ENCODE measurements at regions not wholly inside any gene's neighbourhood (a gene's known extent, or its start where the extent isn't known, plus 50 kb on each side); places are given as distances from the start of the nearest gene placed in this dataset.
"Not testable (repeated sequence)": the region's sequence is repeated elsewhere in the genome, so short reads cannot be mapped to it uniquely, and the experiment has no call there.

- DNase-seq (ENCODE audit: extremely low read depth, low read depth, low spot score): no peak
These were observed 111.3 kb upstream of the WARS2 start for GRCh38 chr1:119251751-119252150.

GRCh38 chr1:119253366-119253765 lies 112.9 kb upstream of the WARS2 start:
- no peak for DNase-seq (ENCODE audit: extremely low read depth, low read depth, low spot score)

GRCh38 chr1:119254067-119254720 lies 113.7 kb upstream of the WARS2 start:
- DNase-seq (ENCODE audit: extremely low read depth, low read depth, low spot score): no peak

GRCh38 chr1:119256089-119256488 lies 112.5 kb upstream of the HAO2 start:
- DNase-seq (ENCODE audit: extremely low read depth, low read depth, low spot score): not testable (repeated sequence)

GRCh38 chr1:119260506-119260905 lies 108.1 kb upstream of the HAO2 start:
- no peak for DNase-seq (ENCODE audit: extremely low read depth, low read depth, low spot score)

- no peak for DNase-seq (ENCODE audit: extremely low read depth, low read depth, low spot score)
These were observed 102.2 kb upstream of the HAO2 start for GRCh38 chr1:119266386-119266785.

- no peak for DNase-seq (ENCODE audit: extremely low read depth, low read depth, low spot score)
These were observed 101.7 kb upstream of the HAO2 start for GRCh38 chr1:119266858-119267257.

GRCh38 chr1:119267288-119267687 lies 101.3 kb upstream of the HAO2 start:
- not testable (repeated sequence) for DNase-seq (ENCODE audit: extremely low read depth, low read depth, low spot score)

GRCh38 chr1:119268879-119269278 lies 99.7 kb upstream of the HAO2 start:
- DNase-seq (ENCODE audit: extremely low read depth, low read depth, low spot score): no peak

- DNase-seq (ENCODE audit: extremely low read depth, low read depth, low spot score): peak; percentile 48
These were observed 93.1 kb upstream of the HAO2 start for GRCh38 chr1:119275145-119276134.

GRCh38 chr1:119276558-119276957 lies 92.0 kb upstream of the HAO2 start:
- no peak for DNase-seq (ENCODE audit: extremely low read depth, low read depth, low spot score)

GRCh38 chr1:119279456-119280381 lies 88.9 kb upstream of the HAO2 start:
- DNase-seq (ENCODE audit: extremely low read depth, low read depth, low spot score): peak; percentile 64

GRCh38 chr1:119285482-119285881 lies 83.1 kb upstream of the HAO2 start:
- DNase-seq (ENCODE audit: extremely low read depth, low read depth, low spot score): no peak

- DNase-seq (ENCODE audit: extremely low read depth, low read depth, low spot score): no peak
These were observed 81.9 kb upstream of the HAO2 start for GRCh38 chr1:119286587-119287181.

GRCh38 chr1:119288751-119289150 lies 79.8 kb upstream of the HAO2 start:
- no peak for DNase-seq (ENCODE audit: extremely low read depth, low read depth, low spot score)

- DNase-seq (ENCODE audit: extremely low read depth, low read depth, low spot score): no peak
These were observed 78.3 kb upstream of the HAO2 start for GRCh38 chr1:119290297-119290696.

- DNase-seq (ENCODE audit: extremely low read depth, low read depth, low spot score): no peak
These were observed 76.9 kb upstream of the HAO2 start for GRCh38 chr1:119291611-119292206.

- DNase-seq (ENCODE audit: extremely low read depth, low read depth, low spot score): no peak
These were observed 74.8 kb upstream of the HAO2 start for GRCh38 chr1:119293797-119294196.

GRCh38 chr1:119294199-119294598 lies 74.4 kb upstream of the HAO2 start:
- no peak for DNase-seq (ENCODE audit: extremely low read depth, low read depth, low spot score)

- DNase-seq (ENCODE audit: extremely low read depth, low read depth, low spot score): no peak
These were observed 73.9 kb upstream of the HAO2 start for GRCh38 chr1:119294722-119295121.

All from glomerular endothelial cell (primary cell).